CD4-positive, alpha-beta memory T cell (primary cell): ENCODE measurements at regions not wholly inside any gene's neighbourhood (a gene's known extent, or its start where the extent isn't known, plus 50 kb on each side); places are given as distances from the start of the nearest gene placed in this dataset.

Source experiments
- CTCF ChIA-PET: fragments of 350-600 bp; sonication (Branson Sonifier 250); formaldehyde crosslinking; loops from one replicate; lab custom pipeline; 2021; ENCODE audit warnings: inconsistent platforms; ENCODE audit not compliant: partially characterized antibody; lab: Charles Lee
- POLR2A ChIA-PET: fragments of 350-600 bp; sonication (Branson Sonifier 250); formaldehyde crosslinking; loops from one replicate; lab custom pipeline; 2021; ENCODE audit not compliant: partially characterized antibody; lab: Charles Lee
- DNase-seq, 5 donors: peaks; one replicate each; pipeline versions ENCODE4 v3.0.0 to v3.0.0-alpha.2; 2020 to 2022; ENCODE audit warnings: mixed read lengths in 1 of 5
- H3K27ac ChIP-seq: one replicate; pipeline ENCODE4 v1.7.0; 2013; ENCODE audit warnings: low read depth, low read length
- H3K27me3 ChIP-seq: 2 replicates; pipeline ENCODE4 v1.7.0; 2013; ENCODE audit warnings: mild to moderate bottlenecking, low read length, moderate library complexity; ENCODE audit not compliant: insufficient read depth
- H3K36me3 ChIP-seq: 2 replicates; pipeline ENCODE4 v1.7.0; 2013; ENCODE audit warnings: mild to moderate bottlenecking, low read length, moderate library complexity; ENCODE audit not compliant: insufficient read depth
- H3K4me1 ChIP-seq: 2 replicates; pipeline ENCODE4 v1.7.0; 2013; ENCODE audit warnings: mild to moderate bottlenecking, low read length, moderate library complexity; ENCODE audit not compliant: insufficient read depth
- H3K4me3 ChIP-seq, 2 donors: one replicate each; pipeline ENCODE4 v1.7.0; 2013; ENCODE audit warnings: low read length in 2 of 2, mild to moderate bottlenecking in 1 of 2
- H3K9me3 ChIP-seq, 2 donors: one replicate each; pipeline ENCODE4 v1.7.0; 2013; ENCODE audit warnings: low read length in 2 of 2, control low read depth in 1 of 2; ENCODE audit not compliant: control insufficient read depth in 1 of 2
- H3K27ac Mint-ChIP-seq, 7 donors: one replicate each; pipeline ENCODE4 v1.8.0; 2020 to 2021; ENCODE audit warnings: mixed read lengths in 7 of 7, mild to moderate bottlenecking in 6 of 7, inconsistent platforms in 3 of 7, moderate library complexity in 3 of 7
- H3K27me3 Mint-ChIP-seq, 2 donors: one replicate each; pipeline ENCODE4 v1.8.0; 2020 to 2021; ENCODE audit warnings: mixed read lengths in 2 of 2
- H3K36me3 Mint-ChIP-seq, 2 donors: one replicate each; pipeline ENCODE4 v1.8.0; 2020 to 2021; ENCODE audit warnings: mixed read lengths in 2 of 2, inconsistent platforms in 1 of 2, mild to moderate bottlenecking in 1 of 2
- H3K4me1 Mint-ChIP-seq, 4 donors: one replicate each; pipeline ENCODE4 v1.8.0; 2020 to 2021; ENCODE audit warnings: mixed read lengths in 4 of 4, mild to moderate bottlenecking in 1 of 4
- H3K4me3 Mint-ChIP-seq, 8 donors: one replicate each; pipeline ENCODE4 v1.8.0; 2020 to 2021; ENCODE audit warnings: mixed read lengths in 8 of 8, mild to moderate bottlenecking in 7 of 8, moderate library complexity in 6 of 8, inconsistent platforms in 3 of 8
- H3K9me3 Mint-ChIP-seq, 8 donors: one replicate each; pipeline ENCODE4 v1.8.0; 2020 to 2021; ENCODE audit warnings: mixed read lengths in 8 of 8, mild to moderate bottlenecking in 5 of 8, inconsistent platforms in 3 of 8, moderate library complexity in 1 of 8
- intact Hi-C: fragments of 100-400 bp; cut with micrococcal nuclease; formaldehyde crosslinking; loops from one replicate; pipeline ENCODE4 v1.15.1; 2023

GRCh38 chr4:114349543-114350175 is 248.9 kb upstream of the UGT8 start:
- Mint-ChIP-seq H3K4me3 (no peak overlapping the region), H3K4me1 (no peaks in the 10 kb centered on the region), H3K27me3 (no peaks in the 10 kb centered on the region), H3K36me3 (no peaks in the 10 kb centered on the region), H3K27ac (no peak overlapping the region), H3K9me3 (peaks cover 0 to 3% (median 0%) of the 10 kb centered on the region in 8 donors)
- no peak for DNase-seq
- intact Hi-C loops, result no loop called here
- H3K27me3 ChIP-seq, result no peaks in the 10 kb centered on the region
- no peak overlapping the region for H3K4me3 ChIP-seq
- CTCF ChIA-PET, result no interaction called here
- no peaks in the 10 kb centered on the region for H3K4me1 ChIP-seq
- no peaks in the 10 kb centered on the region for H3K9me3 ChIP-seq
- no peak overlapping the region for H3K27ac ChIP-seq
- POLR2A ChIA-PET, result no interaction called here
- no peaks in the 10 kb centered on the region for H3K36me3 ChIP-seq

DNA sequence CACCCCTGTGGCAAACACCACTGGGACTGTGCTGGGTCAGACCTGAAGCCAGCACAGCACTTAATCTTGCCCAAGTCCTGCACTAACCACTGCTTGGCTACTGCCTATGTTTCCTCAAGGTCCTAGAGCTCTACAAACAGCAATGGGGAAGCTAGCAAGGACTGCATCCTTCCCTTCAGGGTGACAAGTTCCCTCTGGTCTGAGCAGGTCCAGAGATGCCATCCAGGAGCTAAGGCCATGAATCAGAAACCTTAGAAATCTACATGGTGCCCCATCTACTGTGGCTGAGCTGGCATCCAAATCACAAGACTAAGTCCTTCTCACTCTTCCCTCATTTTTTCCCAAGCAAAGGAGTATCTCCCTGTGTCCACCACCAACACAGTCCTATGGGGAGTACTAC is 239.7 kb upstream of the UGT8 start:
- Histone ChIP-seq H3K9me3 (no peaks in the 10 kb centered on the region), H3K4me1 (no peaks in the 10 kb centered on the region), H3K27me3 (no peaks in the 10 kb centered on the region), H3K27ac (no peak overlapping the region), H3K36me3 (no peaks in the 10 kb centered on the region), H3K4me3 (no peak overlapping the region)
- ChIA-PET CTCF (no interaction called here), POLR2A (no interaction called here)
- Mint-ChIP-seq H3K27me3 (peaks cover 0 to 7% of the 10 kb centered on the region in 2 donors), H3K36me3 (no peaks in the 10 kb centered on the region), H3K9me3 (peaks cover 0 to 2% (median 0%) of the 10 kb centered on the region in 8 donors), H3K4me3 (no peak overlapping the region), H3K27ac (no peak overlapping the region), H3K4me1 (peaks cover 0 to 5% (median 1%) of the 10 kb centered on the region in 4 donors)
- intact Hi-C loops, result no loop called here
- DNase-seq, result no peak

- Histone ChIP-seq H3K9me3 (no peaks in the 10 kb centered on the region), H3K36me3 (no peaks in the 10 kb centered on the region), H3K4me3 (no peak overlapping the region), H3K27ac (no peak overlapping the region), H3K4me1 (no peaks in the 10 kb centered on the region), H3K27me3 (no peaks in the 10 kb centered on the region)
- POLR2A ChIA-PET, result no interaction called here
- intact Hi-C loops, result no loop called here
- H3K4me1 Mint-ChIP-seq, result peaks cover 0 to 5% (median 1%) of the 10 kb centered on the region in 4 donors
- H3K9me3 Mint-ChIP-seq, result peaks cover 0 to 4% (median 0%) of the 10 kb centered on the region in 8 donors
- no peak overlapping the region for H3K27ac Mint-ChIP-seq
- no peaks in the 10 kb centered on the region for H3K36me3 Mint-ChIP-seq
- H3K27me3 Mint-ChIP-seq, result peaks cover 0 to 7% of the 10 kb centered on the region in 2 donors
- CTCF ChIA-PET, result no interaction called here
- DNase-seq, result no peak
- no peak overlapping the region for H3K4me3 Mint-ChIP-seq
Observed at GRCh38 chr4:114361249-114361648, 237.4 kb upstream of the UGT8 start.

- intact Hi-C loops, result no loop called here
- no peaks in the 10 kb centered on the region for H3K9me3 ChIP-seq
- POLR2A ChIA-PET, result no interaction called here
- H3K4me3 ChIP-seq, result no peak overlapping the region
- CTCF ChIA-PET, result no interaction called here
- H3K27me3 Mint-ChIP-seq, result peaks cover 0 to 7% of the 10 kb centered on the region in 2 donors
- no peak overlapping the region for H3K4me3 Mint-ChIP-seq
- H3K4me1 ChIP-seq, result no peaks in the 10 kb centered on the region
- no peaks in the 10 kb centered on the region for H3K27me3 ChIP-seq
- H3K36me3 ChIP-seq, result no peaks in the 10 kb centered on the region
- peaks cover 0 to 5% (median 1%) of the 10 kb centered on the region in 4 donors for H3K4me1 Mint-ChIP-seq
- no peaks in the 10 kb centered on the region for H3K36me3 Mint-ChIP-seq
- H3K27ac Mint-ChIP-seq, result no peak overlapping the region
- H3K27ac ChIP-seq, result no peak overlapping the region
- no peak for DNase-seq
- peaks cover 0 to 4% (median 0%) of the 10 kb centered on the region in 8 donors for H3K9me3 Mint-ChIP-seq
Observed at GRCh38 chr4:114364857-114365256, 233.8 kb upstream of the UGT8 start.

DNA sequence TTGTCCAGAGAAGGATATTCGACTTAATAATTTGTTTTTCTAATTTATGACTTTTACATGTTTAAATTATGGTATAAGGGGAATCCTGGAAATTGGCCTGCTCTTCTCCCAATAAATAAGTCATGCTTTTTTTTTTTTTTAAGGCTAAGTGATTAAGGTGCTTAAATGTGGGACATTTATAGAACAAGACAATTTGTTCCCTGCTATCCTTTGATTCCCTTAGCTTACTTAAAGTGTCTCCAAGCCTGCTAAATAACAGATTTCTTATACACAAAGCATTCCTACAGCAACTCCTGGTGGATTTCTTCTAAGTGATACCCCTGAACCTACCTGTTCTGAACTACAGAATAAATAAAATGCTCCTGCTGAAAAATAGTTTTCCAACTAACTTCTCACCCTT is 233.0 kb upstream of the UGT8 start:
- H3K27me3 ChIP-seq, result no peaks in the 10 kb centered on the region
- no peaks in the 10 kb centered on the region for H3K36me3 ChIP-seq
- Mint-ChIP-seq H3K4me1 (peaks cover 0 to 5% (median 1%) of the 10 kb centered on the region in 4 donors), H3K36me3 (no peaks in the 10 kb centered on the region), H3K27me3 (peaks cover 2 to 3% of the 10 kb centered on the region in 2 donors), H3K9me3 (peaks cover 0 to 4% (median 0%) of the 10 kb centered on the region in 8 donors), H3K4me3 (no peak overlapping the region), H3K27ac (no peak overlapping the region)
- no peak overlapping the region for H3K27ac ChIP-seq
- H3K9me3 ChIP-seq, result no peaks in the 10 kb centered on the region
- H3K4me1 ChIP-seq, result no peaks in the 10 kb centered on the region
- CTCF ChIA-PET, result no interaction called here
- no peak overlapping the region for H3K4me3 ChIP-seq
- no peak for DNase-seq
- POLR2A ChIA-PET, result no interaction called here
- intact Hi-C loops, result no loop called here

DNA sequence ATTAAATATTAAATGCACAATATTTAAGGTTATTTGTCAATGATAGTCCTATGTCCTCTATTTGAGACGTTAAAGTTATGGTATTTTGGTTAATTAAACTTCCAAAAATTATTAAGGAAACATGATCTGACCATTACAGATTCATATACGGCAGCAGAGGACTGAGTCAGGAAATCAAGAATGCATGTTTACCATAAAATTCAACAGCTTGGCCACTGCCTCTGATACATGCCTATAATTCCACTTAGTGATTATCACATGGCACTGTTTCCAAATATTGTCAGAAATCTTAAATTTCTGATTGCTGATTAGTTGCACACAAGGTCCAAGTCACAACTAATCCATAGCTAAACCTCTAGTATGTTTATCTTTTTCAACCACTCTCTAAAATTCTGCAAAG is 232.2 kb upstream of the UGT8 start:
- H3K4me3 ChIP-seq, result no peak overlapping the region
- Mint-ChIP-seq H3K27me3 (peaks cover 3 to 4% of the 10 kb centered on the region in 2 donors), H3K4me3 (no peak overlapping the region), H3K27ac (no peak overlapping the region), H3K9me3 (peaks cover 0 to 2% (median 0%) of the 10 kb centered on the region in 8 donors), H3K4me1 (peaks cover 0 to 1% (median under 1%) of the 10 kb centered on the region in 4 donors), H3K36me3 (no peaks in the 10 kb centered on the region)
- H3K27me3 ChIP-seq, result no peaks in the 10 kb centered on the region
- no peaks in the 10 kb centered on the region for H3K36me3 ChIP-seq
- CTCF ChIA-PET, result no interaction called here
- H3K4me1 ChIP-seq, result no peaks in the 10 kb centered on the region
- POLR2A ChIA-PET, result no interaction called here
- DNase-seq, result no peak
- H3K27ac ChIP-seq, result no peak overlapping the region
- intact Hi-C loops, result no loop called here
- no peaks in the 10 kb centered on the region for H3K9me3 ChIP-seq

GRCh38 chr4:114368751-114369150 is 229.9 kb upstream of the UGT8 start:
- H3K27me3 Mint-ChIP-seq, result peaks cover 3 to 8% of the 10 kb centered on the region in 2 donors
- ChIA-PET POLR2A (no interaction called here), CTCF (no interaction called here)
- H3K4me3 Mint-ChIP-seq, result no peak overlapping the region
- no peaks in the 10 kb centered on the region for H3K9me3 ChIP-seq
- H3K4me1 Mint-ChIP-seq, result no peaks in the 10 kb centered on the region
- intact Hi-C loops, result no loop called here
- no peaks in the 10 kb centered on the region for H3K36me3 Mint-ChIP-seq
- no peaks in the 10 kb centered on the region for H3K4me1 ChIP-seq
- no peak overlapping the region for H3K4me3 ChIP-seq
- H3K36me3 ChIP-seq, result no peaks in the 10 kb centered on the region
- peaks cover 0 to 2% (median 0%) of the 10 kb centered on the region in 8 donors for H3K9me3 Mint-ChIP-seq
- no peak overlapping the region for H3K27ac Mint-ChIP-seq
- no peaks in the 10 kb centered on the region for H3K27me3 ChIP-seq
- H3K27ac ChIP-seq, result no peak overlapping the region
- DNase-seq, result no peak
